HL-60 (cell line): ENCODE measurements at regions not wholly inside any gene's neighbourhood (a gene's known extent, or its start where the extent isn't known, plus 50 kb on each side); places are given as distances from the start of the nearest gene placed in this dataset.

Experiments used
- DNase-seq, 2 experiments: peaks; one replicate each; pipeline ENCODE4 v3.0.0-alpha.2; 2010 to 2020; ENCODE audit warnings: low read depth in 1 of 2, low spot score in 1 of 2
- H3K27ac ChIP-seq: fragments of 250-450 bp; sonication (Bioruptor Pico); replicated peaks from 2 replicates; pipeline ENCODE4 v1.5.1; 2020; ENCODE audit warnings: mild to moderate bottlenecking, moderate library complexity
- H3K27me3 ChIP-seq: fragments of 250-450 bp; sonication (Bioruptor Pico); 2 replicates; pipeline ENCODE4 v1.5.1; 2021; ENCODE audit warnings: mild to moderate bottlenecking, moderate library complexity; ENCODE audit not compliant: insufficient read depth, poor library complexity, severe bottlenecking
- H3K4me3 ChIP-seq: replicated peaks from 2 replicates; pipeline ENCODE4 v1.5.1; 2011; ENCODE audit warnings: mild to moderate bottlenecking, control low read depth, low read length; ENCODE audit not compliant: insufficient read depth
- CTCF ChIP-seq: IDR thresholded peaks from one replicate; pipeline ENCODE4 v1.5.1; 2011; ENCODE audit warnings: low read length, control low read depth, inconsistent platforms; ENCODE audit not compliant: insufficient read depth
- GABPA ChIP-seq: IDR thresholded peaks from 2 replicates; pipeline ENCODE4 v1.6.1; 2012; ENCODE audit warnings: low read depth
- POLR2AphosphoS5 ChIP-seq: IDR thresholded peaks from 2 replicates; pipeline ENCODE4 v1.6.1; 2012; ENCODE audit warnings: low read depth
- REST ChIP-seq: IDR thresholded peaks from 2 replicates; pipeline ENCODE4 v1.6.1; 2012; ENCODE audit warnings: low read depth; ENCODE audit not compliant: insufficient replicate concordance
- SPI1 ChIP-seq: IDR thresholded peaks from 2 replicates; pipeline ENCODE4 v1.6.1; 2012; ENCODE audit warnings: low read depth, mild to moderate bottlenecking, borderline replicate concordance

- no peaks in the 10 kb centered on the region for H3K27me3 ChIP-seq
- no peak overlapping the region for H3K4me3 ChIP-seq
- TF ChIP-seq SPI1 = no peak
- TF ChIP-seq CTCF = no peak
- no peak for TF ChIP-seq GABPA
- no peak overlapping the region for H3K27ac ChIP-seq
- no peak for DNase-seq
Measured at GRCh38 chrX:30039768-30040167, 175.6 kb upstream of the MAGEB2 start.

- Histone ChIP-seq H3K4me3 (no peak overlapping the region), H3K27ac (no peak overlapping the region), H3K27me3 (no peaks in the 10 kb centered on the region)
- TF ChIP-seq GABPA = no peak
- TF ChIP-seq CTCF = no peak
- no peak for TF ChIP-seq REST
- TF ChIP-seq SPI1 = no peak
- TF ChIP-seq POLR2AphosphoS5 = no peak
- no peak for DNase-seq
Measured at GRCh38 chrX:30060718-30061117, 154.6 kb upstream of the MAGEB2 start.

GRCh38 chrX:30065226-30065625 is 150.1 kb upstream of the MAGEB2 start:
- Histone ChIP-seq H3K27me3 (no peaks in the 10 kb centered on the region), H3K27ac (no peak overlapping the region), H3K4me3 (no peak overlapping the region)
- no peak for TF ChIP-seq SPI1
- no peak for DNase-seq

- Histone ChIP-seq H3K27ac (no peak overlapping the region), H3K4me3 (no peak overlapping the region), H3K27me3 (no peaks in the 10 kb centered on the region)
- DNase-seq = no peak
- TF ChIP-seq POLR2AphosphoS5 = no peak
- TF ChIP-seq REST = no peak
- no peak for TF ChIP-seq GABPA
- no peak for TF ChIP-seq CTCF
- TF ChIP-seq SPI1 = no peak
Measured at GRCh38 chrX:30067677-30068076, 147.7 kb upstream of the MAGEB2 start.
